Hypothalamus (tissue), 51 donors: ENCODE measurements at regions not wholly inside any gene's neighbourhood (a gene's known extent, or its start where the extent isn't known, plus 50 kb on each side); places are given as distances from the start of the nearest gene placed in this dataset.
"Not testable (repeated sequence)": the region's sequence is repeated elsewhere in the genome, so short reads cannot be mapped to it uniquely, and the experiment has no call there.

Source experiments
- DNase-seq, 51 donors: peaks; one replicate each; lab custom pipeline; 2025; lab: John Stamatoyannopoulos, UW

GRCh38 chr2:9707611-9708160, 76.9 kb upstream of the YWHAQ start:
- DNase-seq, result no peak

GRCh38 chr2:9708683-9709538, 78.1 kb upstream of the YWHAQ start:
- no peak for DNase-seq

DNA sequence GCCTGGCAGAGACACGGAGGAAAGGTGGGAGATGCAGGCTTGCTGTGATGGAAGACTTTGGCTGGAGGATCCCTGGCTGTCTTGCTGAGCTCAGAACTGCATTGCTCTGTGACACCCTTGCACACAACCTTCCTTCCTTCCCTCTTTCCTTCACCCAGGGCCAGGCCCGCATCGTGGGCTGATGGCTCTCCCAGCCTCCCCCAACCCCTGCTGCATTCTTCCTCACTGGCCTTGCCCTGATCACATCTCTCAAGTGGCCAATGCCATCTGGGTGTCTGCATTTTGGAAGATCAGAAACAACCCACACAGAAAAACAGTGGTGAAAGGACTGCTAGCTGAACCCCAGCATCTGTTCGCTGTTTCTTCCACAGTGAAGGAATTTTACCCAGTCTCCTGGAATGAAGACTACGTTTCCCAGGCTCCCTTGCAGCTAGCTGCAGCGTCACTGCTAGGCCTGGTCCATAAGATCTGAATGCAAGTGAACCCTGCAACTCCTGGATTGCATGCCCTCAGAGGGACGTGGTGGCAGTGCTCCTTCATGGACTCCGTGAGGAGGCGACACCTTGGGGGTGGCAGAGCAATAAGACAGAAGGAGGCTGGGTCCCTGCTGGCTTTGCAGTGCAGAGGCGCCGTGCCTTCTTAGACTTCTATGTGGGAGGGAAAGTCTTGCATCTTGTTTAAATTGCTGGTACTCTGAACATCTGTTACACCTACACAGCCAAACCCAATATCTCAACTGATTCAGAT, 78.9 kb upstream of the YWHAQ start:
- peak in 1 of 51 donors; percentile 9 for DNase-seq

DNA sequence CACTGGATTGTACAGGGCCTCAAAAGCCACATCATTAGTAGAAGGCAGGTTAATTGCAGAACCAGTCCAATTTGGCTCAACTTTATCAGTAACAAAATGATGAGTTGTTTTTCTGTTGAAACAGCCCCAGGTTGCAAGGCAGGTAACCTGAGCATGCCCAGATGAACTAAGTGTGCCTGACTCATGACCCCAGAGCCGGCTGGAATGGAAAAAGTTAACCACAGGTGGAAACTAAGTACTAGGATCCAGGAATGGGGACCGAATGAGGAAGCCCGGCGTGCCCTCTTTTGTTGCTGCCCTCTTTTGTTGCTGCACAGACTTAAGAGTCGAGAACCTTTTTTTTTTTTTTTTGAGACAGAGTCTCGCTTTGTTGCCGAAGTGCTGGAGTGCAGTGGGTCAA, 79.5 kb upstream of the YWHAQ start:
- DNase-seq, result no peak

DNA sequence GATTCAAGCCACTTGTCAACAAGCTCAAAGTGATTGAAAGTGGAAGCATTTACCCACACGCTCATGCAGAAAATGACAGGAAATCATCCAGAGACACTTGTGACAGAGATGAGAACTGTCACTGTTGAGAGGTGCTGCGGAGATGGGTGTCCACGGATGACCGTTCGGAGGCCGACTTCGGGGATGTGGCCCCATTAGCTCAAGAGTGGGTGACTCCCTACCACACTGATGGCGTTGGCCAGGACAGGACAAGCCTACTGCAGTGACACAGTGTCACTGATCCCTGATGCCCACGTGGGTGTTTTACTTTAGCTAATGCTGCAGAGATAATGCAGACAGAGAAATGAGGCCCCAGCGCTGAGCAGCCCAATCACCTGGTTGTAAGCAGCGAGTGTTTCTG, 81.5 kb upstream of the YWHAQ start:
- no peak for DNase-seq

- no peak for DNase-seq
These were observed 83.9 kb upstream of the YWHAQ start for GRCh38 chr2:9714630-9715214.

DNA sequence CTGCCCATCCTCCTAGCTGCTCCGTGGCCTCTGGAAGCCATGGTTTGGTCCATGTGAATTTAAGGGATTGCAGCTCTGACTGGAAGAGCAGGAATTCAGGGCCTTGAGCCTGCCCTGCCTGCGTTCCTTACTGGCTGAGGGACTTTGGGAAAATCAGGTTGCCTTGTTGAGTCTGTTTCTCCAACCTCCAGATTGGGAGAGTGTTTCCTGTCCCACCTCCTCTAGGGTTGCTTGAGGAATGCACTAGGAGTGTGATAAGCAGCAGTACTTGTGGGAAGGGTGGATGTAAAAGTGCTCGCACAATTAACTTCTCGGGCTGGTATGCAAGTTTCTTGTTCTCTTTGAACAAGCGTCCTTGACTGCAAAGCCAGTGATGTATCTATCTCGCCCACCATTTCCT, 84.4 kb upstream of the YWHAQ start:
- no peak for DNase-seq

DNA sequence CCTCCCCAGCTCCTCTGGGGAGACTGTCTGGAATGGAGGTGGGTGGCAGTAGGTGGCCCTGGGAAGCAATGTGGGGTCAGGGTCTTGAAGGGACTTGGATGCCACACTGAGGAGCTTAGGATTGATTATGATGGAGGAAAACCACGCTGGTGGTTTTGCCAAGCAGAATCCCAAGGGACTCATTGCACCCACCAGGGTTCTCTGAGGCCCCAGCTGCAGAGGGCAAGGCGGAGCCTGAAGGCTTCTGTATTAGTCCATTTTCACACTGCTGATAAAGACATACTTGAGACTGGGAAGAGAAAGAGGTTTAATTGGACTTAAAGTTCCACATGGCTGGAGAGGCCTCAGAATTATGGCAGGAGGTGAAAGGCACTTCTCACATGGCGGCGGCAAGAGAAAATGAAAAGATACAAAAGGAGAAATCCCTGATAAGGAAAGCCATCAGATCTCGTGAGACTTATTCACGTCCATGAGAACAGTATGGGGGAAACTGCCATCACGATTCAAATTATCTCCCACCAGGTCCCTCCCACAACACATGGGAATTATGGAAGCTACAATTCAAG, 87.2 kb upstream of the YWHAQ start:
- no peak for DNase-seq

DNA sequence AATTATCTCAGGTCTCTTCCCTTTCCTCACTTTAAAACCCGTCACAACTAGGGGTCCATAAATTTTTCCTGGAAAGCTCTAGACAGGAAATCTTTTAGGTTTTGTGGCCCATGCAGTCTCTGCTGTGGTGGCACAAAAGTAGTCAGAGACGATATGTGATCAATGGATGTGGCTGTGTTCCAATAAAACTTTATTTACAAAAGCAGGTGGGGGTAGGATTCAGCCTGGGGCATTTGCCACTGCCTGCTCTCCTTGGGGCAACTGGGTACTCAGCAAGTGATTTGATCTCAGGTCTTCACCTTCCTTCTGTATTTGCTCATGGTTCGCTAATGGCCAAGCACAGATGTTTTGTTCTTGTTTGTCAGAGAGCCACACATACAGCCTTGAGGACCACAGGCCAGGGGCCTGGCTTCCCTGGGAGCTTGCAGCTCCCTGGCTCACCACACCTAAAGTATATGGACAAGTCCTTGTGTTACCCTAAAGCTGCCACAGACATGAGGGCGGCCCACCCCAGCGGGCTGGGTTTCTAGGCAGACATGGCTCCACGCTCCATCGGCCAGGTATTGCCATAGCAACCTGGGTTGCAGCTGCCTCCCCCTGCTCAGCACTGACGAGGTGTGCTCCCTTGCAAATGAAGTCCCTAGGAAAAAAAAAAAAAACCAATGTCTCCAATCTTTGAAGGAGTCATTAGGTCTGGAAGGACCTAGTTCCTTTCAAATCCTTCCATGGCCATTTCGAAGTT, 89.7 kb upstream of the YWHAQ start:
- peak in 1 of 51 donors; percentile 14 for DNase-seq

GRCh38 chr2:9721344-9721743, 90.5 kb upstream of the YWHAQ start:
- DNase-seq, result no peak

GRCh38 chr2:9722451-9722850, 91.7 kb upstream of the YWHAQ start:
- no peak for DNase-seq

DNA sequence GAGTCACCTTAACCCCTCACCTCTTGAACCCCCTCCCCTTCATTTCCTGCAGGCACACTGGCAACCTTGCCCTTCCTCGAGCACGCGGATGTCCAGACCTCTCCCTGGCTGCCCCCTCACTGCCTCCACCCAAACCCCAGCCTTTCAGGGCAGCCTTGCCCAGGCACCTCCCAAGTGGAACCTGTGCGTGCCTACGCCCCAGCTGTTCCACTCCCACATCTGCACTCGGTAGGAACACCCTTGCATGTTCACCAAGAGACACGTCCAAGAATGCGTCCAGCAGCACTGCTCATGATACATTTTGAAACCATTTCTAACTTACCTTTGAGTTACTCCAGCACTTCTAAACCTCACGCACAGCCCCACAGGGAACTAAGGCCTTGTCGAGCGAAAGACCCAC, 93.8 kb upstream of the YWHAQ start:
- DNase-seq, result no peak

GRCh38 chr2:9725106-9725505, 94.3 kb upstream of the YWHAQ start:
- no peak for DNase-seq

DNA sequence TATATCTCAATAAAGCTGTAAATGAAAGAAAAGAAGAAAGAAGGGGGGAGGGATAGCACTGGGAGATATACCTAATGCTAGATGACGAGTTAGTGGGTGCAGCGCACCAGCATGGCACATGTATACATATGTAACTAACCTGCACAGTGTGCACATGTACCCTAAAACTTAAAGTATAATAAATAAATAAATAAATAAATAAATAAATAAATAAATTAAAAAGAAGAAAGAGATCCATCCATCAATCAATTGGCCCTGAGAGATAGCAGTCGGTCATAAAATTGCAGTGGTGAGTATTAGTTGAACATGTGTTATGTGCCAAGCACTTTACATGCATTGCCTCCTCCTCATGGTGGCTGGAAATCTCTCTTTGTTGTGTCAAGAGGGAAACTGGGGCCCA, 95.2 kb upstream of the YWHAQ start:
- DNase-seq, result not testable (repeated sequence)

DNA sequence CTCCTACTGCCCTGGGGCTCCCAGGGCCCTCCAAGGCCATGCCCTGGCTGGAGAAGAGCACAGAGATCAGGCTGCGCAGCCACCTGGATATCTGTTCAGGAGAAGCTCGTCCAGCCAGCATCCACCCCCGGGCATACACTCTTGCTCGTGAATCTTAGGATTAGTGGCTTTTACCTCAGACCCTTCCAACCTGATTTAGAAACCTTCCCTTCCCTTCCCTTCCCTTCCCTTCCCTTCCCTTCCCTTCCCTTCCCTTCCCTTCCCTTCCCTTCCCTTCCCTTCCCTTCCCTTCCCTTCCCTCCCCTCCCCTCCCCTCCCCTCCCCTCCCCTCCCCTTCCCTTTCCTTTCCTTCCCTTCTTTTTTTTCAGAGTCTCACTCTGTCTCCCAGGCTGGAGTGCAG, 99.7 kb upstream of the YWHAQ start:
- DNase-seq, result not testable (repeated sequence)

- DNase-seq, result no peak
These were observed 102.0 kb upstream of the YWHAQ start for GRCh38 chr2:9732824-9733223.

GRCh38 chr2:9734308-9734707, 103.5 kb upstream of the YWHAQ start:
- DNase-seq, result no peak

- no peak for DNase-seq
These were observed 104.5 kb upstream of the YWHAQ start for GRCh38 chr2:9735335-9735734.

DNA sequence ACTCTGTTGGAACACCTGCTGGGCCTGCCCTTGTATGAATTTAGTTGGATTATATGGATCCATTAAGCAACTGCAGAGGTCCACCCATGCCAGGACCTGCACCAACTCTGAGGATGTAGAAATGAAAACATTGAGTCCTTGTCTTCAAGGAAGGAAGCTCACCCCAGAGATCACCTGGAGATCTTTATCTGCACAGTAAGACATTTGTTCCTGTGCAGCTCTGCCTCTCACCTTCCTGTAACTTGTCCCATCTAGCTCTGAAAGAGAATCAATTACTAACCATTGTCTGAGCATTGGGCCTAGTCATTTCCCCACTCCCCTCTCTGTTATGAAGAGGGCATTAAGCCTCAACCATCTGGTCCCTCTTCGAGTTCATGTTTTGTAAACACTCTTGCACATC, 105.2 kb upstream of the YWHAQ start:
- no peak for DNase-seq
